BE2C (cell line): ENCODE measurements at regions not wholly inside any gene's neighbourhood (a gene's known extent, or its start where the extent isn't known, plus 50 kb on each side); places are given as distances from the start of the nearest gene placed in this dataset.

ENCODE experiments used
- DNase-seq: peaks from one replicate; pipeline ENCODE4 v3.0.0-alpha.2; 2020
- H3K27me3 ChIP-seq: fragments of 250-450 bp; sonication (Bioruptor Pico); 2 replicates; pipeline ENCODE4 v1.5.1; 2020; ENCODE audit warnings: mild to moderate bottlenecking
- H3K36me3 ChIP-seq: fragments of 250-450 bp; sonication (Bioruptor Pico); 2 replicates; pipeline ENCODE4 v1.5.1; 2020; ENCODE audit warnings: mild to moderate bottlenecking
- H3K4me1 ChIP-seq: fragments of 250-450 bp; sonication (Bioruptor Pico); 2 replicates; pipeline ENCODE4 v1.5.1; 2020
- H3K4me3 ChIP-seq: 2 replicates; pipeline ENCODE4 v1.5.1; 2011; ENCODE audit warnings: low read depth, low read length
- H3K9me3 ChIP-seq: fragments of 250-450 bp; sonication (Bioruptor Pico); 2 replicates; pipeline ENCODE4 v1.5.1; 2020
- CTCF ChIP-seq: IDR thresholded peaks from 2 replicates; pipeline ENCODE4 v1.5.1; 2012; ENCODE audit warnings: mild to moderate bottlenecking, low read depth, low read length

DNA sequence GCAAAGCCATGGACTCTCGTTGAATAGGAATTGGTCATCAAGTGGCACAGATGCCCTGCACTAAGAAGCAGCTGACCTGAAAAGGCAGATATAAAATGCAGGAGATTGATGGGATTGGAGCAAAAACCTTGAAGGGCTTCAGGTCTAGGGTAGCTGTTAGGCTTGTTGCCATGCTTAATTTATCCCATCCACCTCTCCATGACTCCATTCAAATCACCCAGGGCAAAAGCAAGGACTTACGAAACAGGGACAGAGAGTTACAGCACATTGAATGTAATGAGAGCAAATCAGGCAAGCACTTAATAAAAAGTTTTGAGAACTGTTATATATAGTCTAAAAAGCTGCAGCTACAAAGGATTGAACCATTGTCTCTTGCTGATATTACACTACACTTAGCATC, 298.2 kb upstream of the ESRRG start:
- H3K4me3 ChIP-seq: no peak overlapping the region
- H3K27me3 ChIP-seq: no peaks in the 10 kb centered on the region; the same call in none of the 2 replicates
- no peaks in the 10 kb centered on the region for H3K4me1 ChIP-seq
- H3K36me3 ChIP-seq: no peaks in the 10 kb centered on the region
- DNase-seq: no peak
- H3K9me3 ChIP-seq: no peaks in the 10 kb centered on the region
- no peak for TF ChIP-seq CTCF

GRCh38 chr1:217019475-217019874, 296.2 kb upstream of the ESRRG start:
- Histone ChIP-seq H3K36me3 (no peaks in the 10 kb centered on the region), H3K4me1 (no peaks in the 10 kb centered on the region), H3K4me3 (no peak overlapping the region), H3K9me3 (no peaks in the 10 kb centered on the region), H3K27me3 (no peaks in the 10 kb centered on the region; the same call in none of the 2 replicates)
- DNase-seq: no peak
- no peak for TF ChIP-seq CTCF

DNA sequence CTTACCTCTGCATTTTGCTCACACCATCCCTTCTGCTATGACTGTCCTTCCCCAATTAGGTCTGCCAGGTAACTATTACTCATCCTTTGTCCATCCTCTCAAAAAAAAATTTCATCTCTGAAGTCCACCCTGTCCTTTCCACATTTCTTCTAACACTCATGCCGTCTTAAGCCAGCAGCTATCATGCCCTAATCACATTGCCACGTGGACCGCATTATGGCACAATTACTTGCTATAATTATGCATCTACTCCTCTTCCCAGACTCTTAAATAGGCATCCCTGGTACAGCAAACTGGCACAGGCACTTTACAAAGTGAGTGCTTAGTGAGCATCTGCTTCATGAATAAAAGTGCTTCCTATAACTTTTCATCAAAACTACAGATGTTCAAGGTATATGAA, 295.4 kb upstream of the ESRRG start:
- Histone ChIP-seq H3K9me3 (no peaks in the 10 kb centered on the region), H3K4me3 (no peak overlapping the region), H3K36me3 (no peaks in the 10 kb centered on the region), H3K4me1 (no peaks in the 10 kb centered on the region), H3K27me3 (no peaks in the 10 kb centered on the region; the same call in none of the 2 replicates)
- DNase-seq: no peak
- TF ChIP-seq CTCF: no peak

GRCh38 chr1:217017165-217017564, 293.9 kb upstream of the ESRRG start:
- H3K4me1 ChIP-seq: no peaks in the 10 kb centered on the region
- peaks cover 3% of the 10 kb centered on the region for H3K27me3 ChIP-seq

GRCh38 chr1:217014066-217014465, 290.8 kb upstream of the ESRRG start:
- H3K27me3 ChIP-seq: peaks cover 8% of the 10 kb centered on the region
- DNase-seq: no peak
- TF ChIP-seq CTCF: no peak
- no peaks in the 10 kb centered on the region for H3K36me3 ChIP-seq
- H3K9me3 ChIP-seq: no peaks in the 10 kb centered on the region
- no peaks in the 10 kb centered on the region for H3K4me1 ChIP-seq
- H3K4me3 ChIP-seq: no peak overlapping the region

More at GRCh38 chr1:217017165-217017564, 293.9 kb upstream of the ESRRG start:
- Histone ChIP-seq H3K9me3 (no peaks in the 10 kb centered on the region), H3K4me3 (no peak overlapping the region), H3K36me3 (no peaks in the 10 kb centered on the region)
- no peak for DNase-seq
- TF ChIP-seq CTCF: no peak

DNA sequence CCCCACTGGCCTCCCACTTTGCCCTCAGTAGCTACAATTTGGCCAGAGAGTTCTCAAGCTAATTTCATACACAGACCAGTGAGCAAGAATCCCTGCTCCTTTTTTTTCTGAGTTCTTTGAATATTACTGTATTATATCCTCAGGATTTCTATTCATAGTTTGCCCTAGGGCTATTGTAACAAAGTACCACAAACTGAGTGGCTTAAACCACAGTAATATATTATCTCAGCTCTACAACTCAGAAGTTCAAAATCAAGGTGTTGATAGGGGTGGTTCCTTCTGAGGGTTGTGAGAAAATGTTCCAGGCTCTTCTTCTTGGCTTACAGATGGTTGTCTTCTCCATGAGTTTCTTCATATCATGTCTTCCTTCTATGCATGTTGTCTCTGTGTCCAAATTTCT, 289.4 kb upstream of the ESRRG start:
- H3K36me3 ChIP-seq: no peaks in the 10 kb centered on the region
- H3K27me3 ChIP-seq: peaks cover 8% of the 10 kb centered on the region
- DNase-seq: no peak
- H3K9me3 ChIP-seq: no peaks in the 10 kb centered on the region
- H3K4me3 ChIP-seq: no peak overlapping the region
- no peaks in the 10 kb centered on the region for H3K4me1 ChIP-seq
- no peak for TF ChIP-seq CTCF
